Left ventricle myocardium superior (tissue), 1 donor: ENCODE measurements at regions not wholly inside any gene's neighbourhood (a gene's known extent, or its start where the extent isn't known, plus 50 kb on each side); places are given as distances from the start of the nearest gene placed in this dataset.
"Not testable (repeated sequence)": the region's sequence is repeated elsewhere in the genome, so short reads cannot be mapped to it uniquely, and the experiment has no call there.

Experiments used
- ATAC-seq: fragments of 200-7000 bp; cut with Tn5 transposase; one replicate; pipeline ENCODE4 v1.9.1; 2020; ENCODE audit warnings: mild to moderate bottlenecking, moderate library complexity
- DNase-seq: peaks from one replicate; pipeline ENCODE4 v3.0.0-alpha.2; 2020
- intact Hi-C: fragments of 100-400 bp; cut with micrococcal nuclease; formaldehyde crosslinking; loops from one replicate; pipeline ENCODE4 v1.11.0; 2022
- donor health status: DM: no; HTN: yes; CAD: no; lungs with severe emphysema.

DNA sequence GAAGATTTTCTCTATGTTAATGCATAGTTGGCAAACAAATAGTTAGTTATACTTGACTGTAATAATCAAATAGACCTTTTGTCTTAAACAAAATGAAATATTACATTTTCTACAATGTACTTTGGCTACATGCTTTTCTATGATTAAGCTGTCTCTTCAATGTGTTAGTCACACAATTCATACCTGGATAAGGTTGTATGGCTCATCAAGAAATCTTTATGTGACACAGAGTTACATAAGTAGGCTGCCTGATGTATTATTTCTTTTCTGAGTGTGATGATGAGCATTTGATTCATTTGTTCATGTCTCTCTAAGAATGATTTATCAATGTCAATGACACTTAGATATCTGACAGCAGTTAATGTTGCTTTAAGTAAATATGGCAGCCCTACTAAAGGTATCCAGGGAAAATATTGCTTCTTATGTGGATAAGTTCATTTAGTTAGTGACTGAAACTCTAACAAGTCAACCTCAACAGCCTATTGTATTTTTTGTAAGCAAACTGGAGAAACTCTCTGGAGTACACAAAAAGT, 157.4 kb upstream of the SOX2 start:
- DNase-seq (no peak), ATAC-seq (no peak)
- intact Hi-C loops = no loop called here

DNA sequence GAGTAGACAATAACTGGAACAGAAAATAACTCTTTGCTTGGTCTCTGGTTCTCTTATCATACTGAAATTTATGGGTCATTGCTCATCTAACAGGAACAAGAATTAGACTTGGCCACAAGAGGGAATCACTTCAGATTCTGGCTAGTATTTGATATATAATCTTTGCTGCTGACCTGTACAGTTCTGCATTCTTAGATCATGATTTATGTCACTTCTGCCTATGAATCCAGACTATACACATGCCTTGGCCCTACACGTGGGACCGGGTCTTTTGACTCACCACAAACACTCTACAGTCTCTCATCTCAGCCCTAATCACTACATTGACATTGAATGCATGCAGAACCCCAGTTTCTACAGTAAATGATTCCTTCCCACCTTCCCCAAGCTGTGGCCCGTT, 162.5 kb upstream of the SOX2 start:
- intact Hi-C loops = no loop called here
- ATAC-seq (no peak), DNase-seq (no peak)

DNA sequence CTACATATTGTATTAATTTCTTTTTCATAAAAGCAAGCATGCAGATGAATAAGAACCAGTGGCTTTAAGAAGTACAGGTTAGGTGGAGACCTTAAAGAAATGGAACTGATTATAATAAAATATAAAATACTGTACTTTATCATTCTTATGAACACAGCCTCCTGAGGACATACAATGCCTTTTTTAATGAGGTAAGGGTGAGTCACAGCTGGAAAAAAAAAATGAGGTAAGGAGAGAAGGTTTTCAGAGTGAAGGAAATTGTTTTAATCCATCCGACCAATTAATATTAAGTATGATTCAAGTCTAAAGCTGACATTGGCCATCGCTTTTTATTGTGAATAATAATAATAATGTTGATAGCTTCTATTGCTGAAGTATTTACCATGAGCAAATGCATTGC, 170.3 kb upstream of the SOX2 start:
- ATAC-seq (no peak), DNase-seq (no peak)
- intact Hi-C loops = no loop called here

DNA sequence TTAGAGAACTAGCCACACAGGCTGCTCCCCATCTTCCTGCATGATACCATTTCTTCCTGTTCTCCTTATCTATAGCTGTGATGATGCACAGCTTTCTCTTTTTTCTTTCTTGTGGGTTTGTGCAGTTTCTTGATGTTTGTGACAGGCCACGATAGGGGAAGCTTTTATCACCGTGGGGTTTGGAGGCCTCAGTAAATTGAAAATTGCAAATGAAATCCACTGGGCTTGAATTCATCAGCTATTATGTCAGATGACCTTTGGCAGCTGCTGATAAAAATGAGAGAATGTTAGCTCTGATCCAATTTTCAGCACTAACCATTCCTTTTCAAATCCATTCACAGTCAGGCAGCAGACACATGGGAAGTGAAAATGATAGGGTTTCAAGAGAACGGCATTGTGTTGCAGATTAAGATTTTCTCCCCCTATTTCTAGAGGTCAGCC, 176.9 kb upstream of the SOX2 start:
- no peak for DNase-seq
- intact Hi-C loops = no loop called here
- ATAC-seq = no peak

DNA sequence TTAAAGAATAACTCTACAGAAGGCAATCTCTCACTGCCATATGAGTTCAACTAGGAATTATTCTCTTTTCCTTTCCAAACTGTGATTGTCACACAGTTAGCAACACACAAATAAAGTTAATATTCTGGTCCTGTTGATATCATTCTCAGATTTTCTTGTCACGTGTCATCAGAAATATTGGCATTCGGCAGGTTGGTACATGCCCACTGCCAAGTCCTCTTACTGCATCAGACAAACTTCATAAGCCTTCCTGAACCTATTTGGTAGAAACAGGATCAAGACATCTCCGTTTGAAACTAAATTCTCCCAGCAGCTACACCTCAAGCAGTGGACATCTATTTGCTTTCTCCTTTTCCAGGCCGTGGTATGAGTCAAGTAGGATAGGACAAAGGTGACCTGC, 177.9 kb upstream of the SOX2 start:
- ATAC-seq (no peak), DNase-seq (no peak)
- intact Hi-C loops = no loop called here

DNA sequence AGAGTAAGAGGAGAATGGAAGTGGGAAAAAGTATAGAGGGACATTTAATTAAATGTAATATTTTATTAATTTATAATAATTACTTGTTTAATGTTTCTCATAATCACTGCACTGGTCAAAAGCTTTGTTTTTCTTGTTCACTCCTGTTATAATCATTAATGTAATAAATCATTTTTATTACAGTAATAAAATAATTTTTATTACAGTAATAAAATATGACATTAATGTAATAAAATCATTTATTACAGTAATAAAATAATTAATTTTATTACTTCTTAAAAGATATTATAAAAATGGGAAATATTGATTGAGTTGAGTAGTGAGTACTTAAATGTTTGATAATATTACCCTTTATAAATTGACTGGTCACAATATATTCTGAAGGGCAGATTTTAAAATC, 181.1 kb upstream of the SOX2 start:
- no peak for ATAC-seq
- no peak for DNase-seq
- intact Hi-C loops = no loop called here

DNA sequence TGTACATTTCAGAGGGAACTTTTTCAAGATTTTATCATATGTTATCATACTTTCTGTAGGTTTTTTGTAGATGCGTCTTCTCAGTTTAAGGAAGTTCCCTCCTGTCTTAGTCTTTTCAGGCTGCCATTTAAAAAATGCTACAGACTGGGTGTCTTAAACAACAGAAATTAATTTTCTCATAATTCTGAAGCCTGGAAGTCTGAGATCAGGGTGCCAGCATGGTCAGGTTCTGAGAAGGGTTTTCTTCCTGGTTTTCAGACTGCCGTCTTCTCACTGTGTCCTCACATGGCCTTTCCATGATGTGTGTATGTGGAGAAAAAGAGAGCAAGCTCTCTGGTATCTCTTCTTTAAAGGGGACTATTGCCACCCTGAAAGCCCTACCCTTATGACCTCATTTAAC, 189.9 kb upstream of the SOX2 start:
- DNase-seq (no peak), ATAC-seq (no peak)
- intact Hi-C loops = no loop called here

DNA sequence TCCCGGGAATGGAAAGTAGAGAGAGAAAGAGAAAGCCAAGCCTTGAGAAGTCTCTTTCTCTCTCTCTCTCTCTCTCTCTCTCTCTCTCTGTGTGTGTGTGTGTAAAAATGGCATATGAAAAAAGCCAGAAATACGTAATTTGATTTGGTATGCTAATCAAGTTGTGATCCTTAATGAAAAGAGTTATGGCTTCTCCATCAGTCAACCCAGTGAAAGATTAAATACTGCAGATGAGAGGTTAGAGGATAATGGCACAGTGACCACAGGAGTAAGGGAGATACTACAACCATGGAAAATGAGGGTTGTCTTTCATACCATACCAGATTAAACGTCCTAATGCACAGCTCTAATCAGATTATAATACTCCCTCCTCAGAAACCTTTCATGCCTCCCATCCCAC, 193.5 kb upstream of the SOX2 start:
- ATAC-seq (no peak), DNase-seq (no peak)
- intact Hi-C loops = no loop called here

DNA sequence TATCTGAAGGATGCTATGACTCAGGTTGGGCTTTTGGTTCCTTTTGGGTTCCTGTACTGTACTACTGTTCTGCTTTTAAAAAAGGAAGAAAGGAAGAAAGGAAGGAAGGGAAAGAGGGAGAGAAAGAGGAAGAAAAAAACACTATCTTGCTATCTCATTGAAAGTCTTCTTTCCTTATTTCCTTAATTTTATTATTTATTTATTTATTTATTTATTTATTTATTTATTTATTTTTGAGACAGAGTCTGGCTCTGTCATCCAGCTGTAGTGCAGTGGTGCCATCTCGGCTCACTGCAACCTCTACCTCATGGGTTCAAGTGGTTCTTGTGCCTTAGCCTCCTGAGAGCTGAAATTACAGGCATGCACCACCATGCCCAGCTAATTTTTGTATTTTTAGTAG, 198.9 kb upstream of the SOX2 start:
- no peak for ATAC-seq
- intact Hi-C loops = no loop called here
- no peak for DNase-seq

DNA sequence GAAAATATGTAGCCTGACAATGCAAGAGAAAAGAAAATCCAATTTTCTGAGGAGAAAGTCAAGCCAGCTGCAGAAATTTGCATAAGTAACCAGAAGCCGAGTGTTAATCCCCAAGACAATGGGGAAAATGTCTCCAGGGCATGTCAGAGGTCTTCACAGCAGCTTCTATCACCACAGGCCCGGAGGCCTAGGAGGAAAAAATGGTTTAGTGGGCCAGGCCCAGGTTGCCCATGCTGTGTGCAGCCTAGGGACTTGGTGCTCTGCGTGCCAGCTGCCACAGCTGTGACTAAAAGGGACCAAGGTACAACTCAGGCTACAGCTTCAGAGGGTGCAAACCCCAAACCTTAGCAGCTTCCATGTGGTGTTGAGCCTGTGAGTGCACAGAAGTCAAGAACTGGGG, 201.2 kb upstream of the SOX2 start:
- intact Hi-C loops = no loop called here
- DNase-seq (no peak), ATAC-seq (no peak)

DNA sequence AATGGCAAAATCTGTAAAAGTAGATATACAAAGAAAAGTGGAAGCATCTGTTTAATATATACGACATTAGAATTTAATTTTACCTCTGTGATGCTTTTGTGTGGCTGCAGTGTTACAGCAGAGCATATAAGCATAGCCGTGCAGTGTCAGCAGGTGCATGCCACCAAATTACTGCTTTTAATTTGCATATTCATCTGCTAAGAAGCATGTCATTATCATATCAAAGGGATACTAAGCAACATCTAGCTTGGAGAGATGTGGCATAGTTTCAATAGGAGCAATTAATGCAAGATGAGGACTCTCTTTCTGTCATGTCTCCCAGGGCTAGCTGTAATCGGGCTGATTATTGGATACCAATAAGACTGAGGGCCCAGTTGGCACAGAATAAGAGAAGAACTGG, 214.4 kb upstream of the SOX2 start:
- intact Hi-C loops = no loop called here
- DNase-seq (no peak), ATAC-seq (no peak)

DNA sequence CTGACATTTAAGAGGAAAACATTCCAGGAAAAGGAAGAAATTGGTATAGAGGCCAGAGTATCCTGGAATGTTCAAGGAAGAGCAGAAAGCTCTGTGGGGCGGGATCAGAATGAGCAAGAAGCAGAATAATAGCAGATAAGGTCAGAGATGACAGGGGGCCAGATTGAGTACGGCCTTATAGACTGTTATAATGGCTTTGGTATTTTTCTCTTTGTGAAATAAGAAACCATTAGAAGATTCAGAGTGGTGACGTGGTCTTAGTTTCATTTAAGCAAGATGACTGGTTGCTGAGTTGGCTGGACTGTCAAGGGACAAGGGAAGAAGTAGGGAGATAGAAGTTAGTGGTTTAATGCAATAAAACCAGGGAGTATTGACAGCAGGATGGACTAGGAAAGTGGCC, 218.3 kb upstream of the SOX2 start:
- ATAC-seq = no peak
- intact Hi-C loops = no loop called here
- no peak for DNase-seq

DNA sequence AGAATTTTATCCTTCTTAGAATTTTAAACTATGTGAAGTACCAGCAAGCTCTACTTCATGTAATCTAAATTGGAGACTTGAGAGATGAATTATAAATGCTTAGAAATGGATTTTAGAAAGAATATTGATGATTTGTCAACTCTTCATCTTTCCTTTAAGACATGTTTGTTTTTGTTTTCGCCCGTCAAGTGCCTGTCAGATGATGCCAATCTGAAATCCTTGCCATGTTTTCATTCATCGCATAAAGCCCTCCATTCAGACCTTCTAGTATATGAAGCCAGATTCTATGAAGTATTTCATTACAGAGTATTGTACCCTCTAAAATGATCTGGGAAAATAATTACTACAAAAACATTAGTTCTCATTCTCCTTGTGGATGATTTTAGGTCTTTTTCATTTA, 223.2 kb upstream of the SOX2 start:
- no peak for ATAC-seq

DNA sequence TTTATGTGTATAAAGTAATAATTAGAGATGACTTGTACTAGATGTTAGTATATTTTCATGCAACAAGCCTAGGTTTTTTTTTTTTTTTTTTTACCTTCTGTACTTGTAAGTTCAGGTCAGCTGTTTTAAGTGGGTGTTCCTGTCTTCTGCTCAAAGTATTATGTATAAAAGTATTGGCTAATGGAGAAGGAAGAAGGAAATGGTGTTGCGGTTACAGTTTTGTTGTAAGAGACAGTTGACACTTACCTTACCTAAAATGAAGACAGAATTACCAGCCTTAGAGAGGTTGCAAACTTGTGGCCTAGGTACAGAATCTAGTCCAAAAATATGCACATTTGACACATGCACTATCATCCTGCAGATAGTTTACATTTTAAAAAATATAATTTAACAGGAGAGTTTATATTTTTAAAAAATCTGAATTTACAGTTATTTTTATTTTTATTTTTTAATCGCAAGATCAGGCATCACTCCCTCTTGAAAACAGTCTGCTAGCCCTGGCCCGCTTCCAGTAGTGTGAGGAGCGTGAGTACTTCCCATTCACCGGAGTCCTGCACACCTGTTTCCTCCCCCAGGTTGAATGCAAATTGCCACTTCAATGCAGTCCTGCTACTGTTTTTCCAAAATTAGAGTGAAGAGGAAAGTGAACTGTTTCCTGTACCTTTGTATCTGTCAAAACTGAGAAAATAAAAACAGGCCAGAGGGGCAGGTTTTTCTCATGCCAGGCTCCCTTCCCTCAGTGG, 224.3 kb upstream of the SOX2 start:
- intact Hi-C loops = no loop called here
- no peak for ATAC-seq
- DNase-seq = no peak

More for the DNA sequence above, 223.2 kb upstream of the SOX2 start:
- no peak for DNase-seq
- intact Hi-C loops = no loop called here

DNA sequence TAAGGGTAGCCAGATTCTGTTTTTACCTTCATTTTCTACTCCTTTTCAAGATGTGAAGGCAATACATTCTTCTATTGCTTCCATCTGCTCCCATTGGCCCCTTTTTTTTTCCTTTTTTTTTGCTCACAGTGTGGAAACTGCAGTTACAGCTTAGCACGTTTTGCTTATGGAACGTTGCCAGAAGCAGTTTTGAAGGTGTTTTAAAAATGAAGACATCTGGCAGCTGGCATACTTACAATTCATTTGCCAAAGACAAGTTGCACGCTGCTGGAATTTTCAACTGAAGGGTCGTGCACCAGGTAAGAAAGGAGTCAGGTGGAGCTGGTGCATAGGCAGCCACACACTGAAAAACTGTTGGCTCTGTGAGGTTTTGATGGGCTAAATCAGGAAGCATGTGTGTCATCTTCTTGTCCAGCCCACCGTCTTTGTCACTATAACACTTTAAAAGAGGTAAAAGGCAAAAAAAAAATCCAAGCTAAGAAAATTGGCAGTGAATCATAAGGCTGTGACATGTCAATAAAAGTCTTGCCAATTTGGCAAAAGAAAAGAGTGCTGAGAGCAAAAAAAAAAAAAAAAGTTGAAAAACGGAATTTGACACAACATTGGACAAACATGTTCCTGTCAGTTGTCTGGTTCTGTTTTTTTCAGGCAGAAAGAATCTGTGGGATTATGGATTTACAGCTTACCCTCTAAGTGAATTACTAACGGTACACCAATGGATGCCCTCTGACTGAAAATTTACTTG, 225.4 kb upstream of the SOX2 start:
- intact Hi-C loops = no loop called here
- ATAC-seq (no peak), DNase-seq (no peak)

DNA sequence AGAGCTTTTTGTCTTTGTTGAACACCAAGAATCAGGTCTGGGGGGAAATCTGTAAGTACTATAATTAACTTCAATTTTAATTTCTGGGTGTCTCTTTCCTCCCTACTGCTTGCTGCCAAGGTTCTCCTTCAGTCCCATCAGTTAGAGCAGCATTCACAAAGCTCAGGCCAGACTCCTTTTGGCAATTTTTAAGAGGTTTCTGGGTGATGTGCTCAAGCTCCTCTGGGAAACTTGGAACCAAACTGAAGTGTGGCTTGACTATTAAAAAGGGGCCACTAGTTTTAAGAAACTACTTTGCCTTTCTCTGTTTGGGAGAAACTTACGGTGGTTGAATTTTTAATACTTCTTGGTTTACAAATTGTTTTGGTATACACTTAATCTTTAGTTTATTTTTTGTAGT, 227.7 kb upstream of the SOX2 start:
- ATAC-seq (no peak), DNase-seq (no peak)
- intact Hi-C loops = no loop called here

DNA sequence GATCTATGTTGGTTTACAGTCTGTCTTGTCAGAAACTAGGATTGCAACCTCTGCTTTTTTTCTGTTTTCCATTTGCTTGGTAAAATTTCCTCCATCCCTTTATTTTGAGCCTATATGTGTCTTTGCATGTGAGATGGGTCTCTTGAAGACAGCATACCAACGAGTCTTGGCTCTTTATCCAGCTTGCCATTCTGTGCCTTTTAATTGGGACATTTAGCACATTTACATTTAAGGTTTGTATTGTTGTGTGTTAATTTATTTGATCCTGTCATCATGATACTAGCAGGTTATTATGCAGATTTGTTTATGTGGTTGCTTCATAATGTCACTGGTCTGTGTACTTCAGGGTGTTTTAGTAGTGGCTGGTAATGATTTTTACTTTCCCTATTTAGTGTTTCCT, 236.6 kb upstream of the SOX2 start:
- ATAC-seq, DNase-seq, intact Hi-C loops: not testable (repeated sequence)

DNA sequence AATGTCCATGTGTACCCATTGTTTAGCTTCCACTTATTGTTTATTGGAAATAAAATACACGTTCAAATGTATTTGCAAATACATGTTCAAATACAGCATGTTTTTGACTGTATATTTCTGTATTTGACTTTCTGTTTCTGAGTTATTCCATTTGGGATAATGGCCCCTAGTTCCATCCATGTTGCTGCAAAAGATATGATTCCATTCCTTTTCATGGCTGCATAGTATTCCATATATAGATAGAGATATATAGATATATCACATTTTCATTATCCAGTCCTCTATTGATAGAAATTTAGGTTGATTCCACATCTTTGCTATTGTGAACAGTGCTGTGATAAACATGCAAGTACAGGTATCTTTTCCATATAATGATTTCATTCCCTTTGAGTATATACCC, 241.4 kb upstream of the SOX2 start:
- no peak for DNase-seq
- no peak for ATAC-seq
- intact Hi-C loops = no loop called here

DNA sequence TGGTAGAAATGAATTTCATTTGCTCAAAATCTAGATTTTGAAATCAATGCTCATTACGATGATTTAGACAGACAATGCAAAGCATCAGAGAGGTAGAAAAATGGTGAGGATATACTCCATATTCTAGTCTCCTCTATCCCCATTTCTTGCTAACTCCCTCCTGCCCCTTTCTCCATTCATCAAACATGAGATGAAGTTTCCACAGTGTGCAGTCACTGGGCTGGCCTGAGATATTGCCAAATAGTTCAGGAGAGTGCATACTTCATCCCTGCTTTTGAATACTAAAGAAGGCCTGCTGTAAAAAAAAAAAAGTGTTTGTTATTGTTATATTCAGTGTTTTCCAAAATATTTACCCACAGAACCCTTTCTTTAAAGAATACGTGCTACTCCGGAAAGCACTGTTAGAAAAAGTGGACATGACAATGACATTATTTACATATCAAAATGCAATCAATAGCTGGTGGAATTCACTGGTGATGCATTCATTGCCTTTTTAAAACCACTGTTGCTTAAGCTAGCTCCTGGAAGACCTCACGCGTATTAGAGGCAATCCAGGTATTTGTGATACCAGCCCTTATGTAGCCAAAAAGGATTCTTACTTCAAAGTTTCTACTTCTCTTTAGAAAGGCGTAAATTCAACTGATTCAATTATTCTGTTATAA, 247.6 kb upstream of the SOX2 start:
- intact Hi-C loops = no loop called here
- ATAC-seq (no peak), DNase-seq (no peak)

DNA sequence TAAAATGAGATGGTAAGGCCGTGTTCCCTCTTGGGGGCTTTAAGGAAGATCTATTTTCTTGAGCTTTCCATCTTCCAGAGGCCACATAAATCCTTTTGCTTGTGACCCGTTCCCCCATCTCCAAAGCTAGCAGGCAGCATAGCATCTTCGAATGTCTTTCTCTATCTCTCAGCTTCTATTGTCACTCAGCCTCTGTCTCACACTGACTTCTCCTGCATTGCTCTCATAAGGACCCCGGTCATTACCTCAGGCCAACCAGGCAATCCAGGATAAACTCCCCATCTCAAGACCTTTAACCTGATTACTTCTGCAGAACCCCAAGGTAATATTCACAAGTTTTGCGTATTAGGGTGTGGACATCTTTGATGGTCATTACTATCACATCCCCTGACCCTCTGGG, 250.3 kb upstream of the SOX2 start:
- ATAC-seq (no peak), DNase-seq (no peak)
- intact Hi-C loops = no loop called here
